AG10803 (cell line): ENCODE measurements at regions not wholly inside any gene's neighbourhood (a gene's known extent, or its start where the extent isn't known, plus 50 kb on each side); places are given as distances from the start of the nearest gene placed in this dataset.

Source experiments
- DNase-seq: peaks from one replicate; pipeline ENCODE4 v3.0.0; 2010; ENCODE audit warnings: low read depth
- H3K4me3 ChIP-seq: 2 replicates; pipeline ENCODE4 v1.5.1; 2011; ENCODE audit warnings: mild to moderate bottlenecking, low read length, control low read depth
- TF ChIP-seq, protein P1 (sequence below): conservative IDR thresholded peaks from 2 replicates; pipeline ENCODE4 v1.5.1; 2011; ENCODE audit warnings: mild to moderate bottlenecking, low read length, control low read depth, inconsistent platforms

DNA sequence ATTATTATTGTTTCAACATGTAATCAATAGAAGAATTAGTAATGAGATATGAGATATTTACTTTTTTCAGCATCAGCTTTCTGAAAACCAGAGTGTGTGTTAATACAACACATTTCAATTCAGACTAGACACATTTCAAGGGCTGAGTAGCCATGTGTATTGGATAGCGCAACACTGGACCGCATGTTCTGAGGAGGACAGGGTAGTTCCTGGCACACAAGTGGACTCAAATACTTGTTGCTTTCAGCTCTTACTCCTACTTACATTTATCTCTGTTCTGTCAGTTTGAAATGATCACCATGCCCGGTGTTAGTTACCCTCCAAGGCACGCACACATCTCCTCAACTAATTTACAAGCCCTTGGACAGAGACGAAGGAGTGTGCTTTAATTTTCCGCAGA is 126.6 kb downstream of the SLC24A2 start:
- DNase-seq = no peak
- no peak overlapping the region for H3K4me3 ChIP-seq
- TF ChIP-seq, protein P1, sequence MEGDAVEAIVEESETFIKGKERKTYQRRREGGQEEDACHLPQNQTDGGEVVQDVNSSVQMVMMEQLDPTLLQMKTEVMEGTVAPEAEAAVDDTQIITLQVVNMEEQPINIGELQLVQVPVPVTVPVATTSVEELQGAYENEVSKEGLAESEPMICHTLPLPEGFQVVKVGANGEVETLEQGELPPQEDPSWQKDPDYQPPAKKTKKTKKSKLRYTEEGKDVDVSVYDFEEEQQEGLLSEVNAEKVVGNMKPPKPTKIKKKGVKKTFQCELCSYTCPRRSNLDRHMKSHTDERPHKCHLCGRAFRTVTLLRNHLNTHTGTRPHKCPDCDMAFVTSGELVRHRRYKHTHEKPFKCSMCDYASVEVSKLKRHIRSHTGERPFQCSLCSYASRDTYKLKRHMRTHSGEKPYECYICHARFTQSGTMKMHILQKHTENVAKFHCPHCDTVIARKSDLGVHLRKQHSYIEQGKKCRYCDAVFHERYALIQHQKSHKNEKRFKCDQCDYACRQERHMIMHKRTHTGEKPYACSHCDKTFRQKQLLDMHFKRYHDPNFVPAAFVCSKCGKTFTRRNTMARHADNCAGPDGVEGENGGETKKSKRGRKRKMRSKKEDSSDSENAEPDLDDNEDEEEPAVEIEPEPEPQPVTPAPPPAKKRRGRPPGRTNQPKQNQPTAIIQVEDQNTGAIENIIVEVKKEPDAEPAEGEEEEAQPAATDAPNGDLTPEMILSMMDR = no peak

DNA sequence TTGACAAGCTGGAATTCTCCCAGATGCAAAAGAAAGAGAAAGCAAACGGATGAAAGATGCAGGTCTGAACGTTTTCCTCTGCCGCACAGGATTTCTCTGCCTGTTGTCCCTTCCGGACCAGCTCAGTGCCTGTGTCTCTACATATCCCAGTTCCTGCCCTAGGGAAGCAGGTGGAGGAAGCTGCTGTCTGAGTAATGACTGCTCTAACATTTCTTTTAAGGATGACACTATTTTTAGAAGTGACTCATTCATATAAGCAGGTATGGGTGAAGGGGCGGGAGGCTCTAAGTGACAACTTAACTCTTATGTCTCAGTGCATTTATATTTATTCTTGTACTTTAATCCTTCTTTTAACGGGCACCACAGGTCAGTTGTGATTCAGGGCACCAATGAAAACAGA is 128.8 kb downstream of the SLC24A2 start:
- H3K4me3 ChIP-seq = no peak overlapping the region
- no peak for DNase-seq
- TF ChIP-seq, protein P1 = no peak

- no peak overlapping the region for H3K4me3 ChIP-seq
- DNase-seq = no peak
- TF ChIP-seq, protein P1 = no peak
These were observed 132.1 kb downstream of the SLC24A2 start for GRCh38 chr9:19656704-19657103.

DNA sequence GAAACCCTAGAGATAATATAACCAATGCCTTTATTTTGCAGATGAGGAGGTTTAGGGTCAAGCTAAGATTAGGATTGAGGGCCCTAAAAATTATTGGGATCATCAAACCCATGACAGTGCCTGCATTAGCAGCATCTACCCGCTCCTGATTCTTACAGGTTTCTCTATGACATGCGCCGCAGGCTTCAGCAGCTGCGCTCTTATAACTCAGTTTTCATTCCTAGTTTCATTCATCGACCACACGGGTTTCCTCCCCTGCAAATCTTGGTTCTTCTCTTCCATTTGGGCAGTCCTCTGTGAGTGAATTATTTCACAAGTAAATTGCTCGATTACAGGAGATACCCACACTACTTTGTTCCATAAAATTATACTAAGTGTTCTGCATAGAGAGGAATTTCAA is 137.2 kb downstream of the SLC24A2 start:
- no peak for DNase-seq
- H3K4me3 ChIP-seq = no peak overlapping the region
- TF ChIP-seq, protein P1 = no peak

- no peak overlapping the region for H3K4me3 ChIP-seq
- TF ChIP-seq, protein P1 = no peak
- DNase-seq = no peak
These were observed 138.5 kb downstream of the SLC24A2 start for GRCh38 chr9:19650312-19650711.

DNA sequence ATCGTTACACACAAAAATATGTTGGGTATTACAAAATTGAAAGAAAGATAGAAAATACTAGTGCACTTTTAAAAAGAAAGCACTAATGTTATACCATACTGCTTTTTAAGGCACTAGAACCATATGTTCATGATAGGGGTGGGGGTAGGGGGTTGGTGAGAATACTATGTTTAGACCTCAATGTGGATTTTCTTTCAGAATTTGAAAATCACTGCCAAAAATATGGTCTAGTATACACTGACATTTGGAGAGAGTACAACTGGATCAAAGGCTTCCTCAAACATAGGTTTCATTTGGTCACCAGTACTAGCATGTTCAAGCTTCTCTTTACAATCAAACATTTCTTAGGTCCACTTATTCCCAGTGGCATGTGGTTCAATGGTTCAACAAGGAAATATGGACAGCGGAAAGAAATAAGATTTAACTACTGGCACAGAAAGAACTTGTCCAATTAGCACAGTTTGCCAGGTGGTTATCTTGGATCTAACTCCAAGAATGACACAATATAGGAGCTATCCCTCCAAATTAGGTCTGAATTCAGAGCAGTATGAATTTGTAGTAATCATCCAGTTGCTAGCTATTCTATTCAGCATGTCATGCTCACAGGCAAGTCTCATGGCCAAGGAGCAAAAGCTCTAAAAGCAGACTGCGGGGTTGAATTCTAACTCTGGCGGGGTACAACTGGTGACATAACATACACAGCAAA is 139.3 kb downstream of the SLC24A2 start:
- no peak overlapping the region for H3K4me3 ChIP-seq
- DNase-seq = no peak
- TF ChIP-seq, protein P1 = no peak

DNA sequence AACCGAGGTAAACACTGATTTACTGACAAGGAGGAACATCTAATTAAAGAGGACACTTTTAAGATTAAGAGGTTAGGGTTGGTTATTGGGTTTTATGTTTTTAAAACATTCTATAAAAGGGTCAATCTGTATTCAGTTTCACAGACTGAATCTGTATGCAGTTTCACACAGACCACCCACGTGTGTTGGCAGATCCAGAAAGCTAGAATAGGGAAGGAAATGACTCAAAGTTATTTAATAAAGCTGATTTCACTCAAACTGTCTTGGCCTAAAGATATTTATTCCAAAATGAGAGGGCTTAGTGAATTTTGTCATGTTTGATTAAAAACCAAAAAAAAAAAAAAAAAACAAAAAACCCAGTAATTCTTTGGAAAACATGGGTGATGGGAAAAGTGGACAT is 140.2 kb downstream of the SLC24A2 start:
- no peak for DNase-seq
- no peak overlapping the region for H3K4me3 ChIP-seq
- TF ChIP-seq, protein P1 = no peak
